ENCODE measurements at regions not wholly inside any gene's neighbourhood (a gene's known extent, or its start where the extent isn't known, plus 50 kb on each side); places are given as distances from the start of the nearest gene placed in this dataset.

DNA sequence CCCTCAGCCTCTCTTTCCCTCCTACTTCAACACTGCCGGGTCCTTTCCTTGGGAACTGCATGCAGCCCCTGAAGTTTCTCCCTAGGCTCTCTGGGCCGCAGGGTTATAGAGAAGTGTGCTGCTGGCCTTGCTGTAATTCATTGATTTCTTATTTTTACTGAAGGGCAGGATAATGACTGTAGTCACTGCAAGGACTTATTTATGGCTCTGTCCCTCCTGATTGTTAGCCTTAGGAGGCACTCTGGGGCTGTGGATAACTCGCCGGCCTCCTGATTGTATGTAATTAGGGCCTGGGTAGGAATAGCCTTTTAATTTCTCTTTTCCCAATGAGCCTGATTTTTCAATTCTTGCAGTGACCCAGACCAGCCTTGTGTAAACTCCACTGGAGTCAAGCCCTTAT lies 138.3 kb upstream of the CDH13 start:
- no peak for DNase-seq
- H3K27ac Mint-ChIP-seq = no peak overlapping the region
- peaks cover 20% of the 10 kb centered on the region for H3K27me3 Mint-ChIP-seq (ENCODE audit: low read depth, poor library complexity)
- H3K9me3 Mint-ChIP-seq = no peaks in the 10 kb centered on the region
- H3K36me3 Mint-ChIP-seq (ENCODE audit: low read depth) = no peaks in the 10 kb centered on the region
- no peak overlapping the region for H3K4me3 Mint-ChIP-seq
- TF ChIP-seq CTCF (IDR thresholded peaks at IDR 0.05) = no peak
- peaks cover 6% of the 10 kb centered on the region for H3K4me1 Mint-ChIP-seq

DNA sequence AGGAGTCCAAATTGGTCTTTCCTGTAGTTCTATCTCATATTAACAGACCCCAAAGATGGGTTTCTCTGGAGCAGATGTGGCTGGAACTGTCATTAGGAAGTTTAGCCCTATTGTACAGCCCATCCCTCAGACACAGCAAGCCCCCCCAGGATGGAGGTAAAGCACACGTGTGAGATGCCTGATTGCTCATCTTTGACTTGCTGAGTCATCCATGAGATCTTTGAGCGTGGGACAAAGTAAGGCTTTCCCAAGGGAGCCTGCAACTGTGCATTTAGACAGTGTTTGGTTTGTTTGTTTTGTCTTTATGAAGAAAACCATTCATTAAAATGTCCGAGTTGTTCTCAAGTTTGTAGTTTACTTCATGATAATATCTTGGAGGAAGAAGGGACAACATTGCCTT lies 145.3 kb upstream of the CDH13 start:
- Mint-ChIP-seq H3K27ac (no peak overlapping the region), H3K4me1 (no peaks in the 10 kb centered on the region), H3K9me3 (no peaks in the 10 kb centered on the region), H3K4me3 (no peak overlapping the region), H3K36me3 (ENCODE audit: low read depth) (no peaks in the 10 kb centered on the region), H3K27me3 (ENCODE audit: low read depth, poor library complexity) (peaks cover 3% of the 10 kb centered on the region)
- DNase-seq = no peak
- TF ChIP-seq CTCF (IDR thresholded peaks at IDR 0.05) = no peak

DNA sequence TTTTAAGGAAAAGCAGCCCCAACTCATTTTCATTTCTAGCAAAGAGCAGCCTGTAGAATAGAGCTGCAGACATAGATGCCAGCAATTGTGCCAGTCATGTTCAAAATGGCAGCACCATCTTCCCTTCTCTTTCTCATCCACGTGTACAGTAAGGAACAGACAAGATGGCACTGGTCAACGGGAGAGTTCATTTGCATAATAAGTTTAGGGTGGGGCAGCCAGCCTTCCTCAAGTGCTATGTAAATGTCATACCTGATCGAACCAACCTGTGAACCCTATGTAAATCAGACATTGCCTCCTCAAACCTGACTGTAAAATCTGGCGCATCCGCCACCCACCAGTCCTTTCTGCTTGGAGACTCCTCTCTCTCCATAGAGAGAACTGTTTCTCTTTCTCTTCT lies 150.0 kb upstream of the CDH13 start:
- DNase-seq = no peak
- Mint-ChIP-seq H3K36me3 (ENCODE audit: low read depth) (no peaks in the 10 kb centered on the region), H3K27ac (no peak overlapping the region), H3K4me1 (peaks cover 4% of the 10 kb centered on the region), H3K27me3 (ENCODE audit: low read depth, poor library complexity) (peaks cover 12% of the 10 kb centered on the region), H3K4me3 (no peak overlapping the region), H3K9me3 (peaks cover 8% of the 10 kb centered on the region)
- TF ChIP-seq CTCF (IDR thresholded peaks at IDR 0.05) = no peak

DNA sequence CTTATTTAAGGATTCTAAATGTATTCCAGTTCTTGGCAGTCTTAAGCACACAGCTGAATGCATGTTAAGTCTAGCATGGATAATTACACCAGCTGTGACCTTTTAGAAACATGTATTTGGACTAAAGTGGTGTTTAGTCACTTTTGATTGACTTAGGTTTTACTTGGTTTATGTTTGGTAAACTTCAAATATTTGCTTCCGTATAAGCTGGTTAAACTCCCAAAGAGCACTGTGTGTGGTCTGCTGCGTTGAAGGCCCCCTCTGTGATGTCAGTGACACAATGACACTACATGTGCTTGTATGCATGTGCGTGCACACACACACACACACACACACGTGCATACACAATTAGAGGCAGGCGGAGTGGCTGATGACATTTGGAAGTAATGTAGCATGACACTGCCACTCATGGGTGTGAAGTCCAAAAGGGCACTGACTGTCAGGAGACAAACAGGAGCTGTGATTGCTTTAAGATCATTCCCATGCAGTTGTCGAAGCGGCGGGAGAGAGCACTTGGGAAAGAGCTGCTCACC lies 156.1 kb upstream of the CDH13 start:
- Mint-ChIP-seq H3K4me3 (no peak overlapping the region), H3K36me3 (ENCODE audit: low read depth) (no peaks in the 10 kb centered on the region), H3K27me3 (ENCODE audit: low read depth, poor library complexity) (peaks cover 11% of the 10 kb centered on the region), H3K4me1 (peaks cover 22% of the 10 kb centered on the region), H3K9me3 (peaks cover 12% of the 10 kb centered on the region), H3K27ac (no peak overlapping the region)
- no peak for DNase-seq
- TF ChIP-seq CTCF (IDR thresholded peaks at IDR 0.05) = no peak

DNA sequence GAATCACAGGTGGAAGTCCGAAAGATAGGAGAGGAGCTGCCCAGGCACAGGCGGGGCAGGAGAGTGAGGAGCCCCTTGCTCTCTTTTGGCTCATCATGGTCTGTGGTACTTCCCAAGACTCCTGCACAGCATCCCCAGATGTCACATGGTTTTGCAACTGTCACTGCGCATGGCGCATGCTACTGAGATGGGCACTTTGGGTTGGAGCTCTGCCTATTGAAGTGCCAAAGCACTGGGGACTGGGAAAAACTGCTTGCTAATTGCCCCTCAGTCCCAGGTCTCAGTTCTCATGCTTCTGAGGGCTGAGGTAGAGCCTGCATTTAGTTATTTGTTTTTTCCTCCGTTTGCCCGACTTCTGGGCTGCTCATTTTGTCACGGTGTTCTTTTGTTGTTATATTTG lies 156.8 kb upstream of the CDH13 start:
- TF ChIP-seq CTCF (IDR thresholded peaks at IDR 0.05) = no peak
- Mint-ChIP-seq H3K9me3 (peaks cover 12% of the 10 kb centered on the region), H3K4me3 (no peak overlapping the region)

GRCh38 chr16:82464187-82464586 lies 162.6 kb upstream of the CDH13 start:
- Mint-ChIP-seq H3K27ac (no peak overlapping the region), H3K9me3 (peaks cover 4% of the 10 kb centered on the region), H3K4me1 (peaks cover 42% of the 10 kb centered on the region), H3K36me3 (ENCODE audit: low read depth) (no peaks in the 10 kb centered on the region), H3K27me3 (ENCODE audit: low read depth, poor library complexity) (peaks cover 7% of the 10 kb centered on the region), H3K4me3 (no peak overlapping the region)
- TF ChIP-seq CTCF (IDR thresholded peaks at IDR 0.05) = no peak
- DNase-seq = no peak

More for the DNA sequence above, 156.8 kb upstream of the CDH13 start:
- Mint-ChIP-seq H3K4me1 (peaks cover 25% of the 10 kb centered on the region), H3K27me3 (ENCODE audit: low read depth, poor library complexity) (peaks cover 7% of the 10 kb centered on the region), H3K36me3 (ENCODE audit: low read depth) (no peaks in the 10 kb centered on the region), H3K27ac (no peak overlapping the region)
- no peak for DNase-seq
